ENCODE measurements at regions not wholly inside any gene's neighbourhood (a gene's known extent, or its start where the extent isn't known, plus 50 kb on each side); places are given as distances from the start of the nearest gene placed in this dataset.

- TF ChIP-seq CTCF (IDR thresholded peaks at IDR 0.05; ENCODE audit: low read length) (no peak), EZH2 (IDR thresholded peaks at IDR 0.05; ENCODE audit: borderline replicate concordance, low read length) (no peak)
These were observed 129.0 kb upstream of the TNFAIP3 start for GRCh38 chr6:137737836-137738596.

Data from OCI-LY1 (cell line).